ENCODE measurements at regions not wholly inside any gene's neighbourhood (a gene's known extent, or its start where the extent isn't known, plus 50 kb on each side); places are given as distances from the start of the nearest gene placed in this dataset.

GRCh38 chr22:27380855-27381254, 420.7 kb downstream of the MN1 start:
- Histone ChIP-seq H2BK120ac (ENCODE audit: low read depth, low read length) (no peak overlapping the region), H2AFZ (ENCODE audit: low read length) (peak overlapping the region; percentile 62), H3K14ac (ENCODE audit: low read length) (no peak overlapping the region), H2BK15ac (ENCODE audit: low read length) (no peak overlapping the region), H4K91ac (ENCODE audit: low read depth, low read length, poor library complexity) (no peak overlapping the region), H3K27me3 (ENCODE audit: control insufficient read depth in 3 of 3, insufficient read depth in 3 of 3, low read depth in 1 of 3, low read length in 3 of 3) (no peaks in the 10 kb centered on the region), H3K27ac (replicated peaks; ENCODE audit: low read length) (no peak overlapping the region), H2AK5ac (ENCODE audit: low read depth, low read length) (no peak overlapping the region), H3K79me1 (ENCODE audit: low read depth, low read length) (no peaks in the 10 kb centered on the region), H3K9ac (ENCODE audit: low read depth, low read length, poor library complexity) (no peak overlapping the region), H3K4me3 (ENCODE audit: low read length in 2 of 2) (no peak overlapping the region), H2BK5ac (ENCODE audit: low read length) (no peak overlapping the region), H3K23ac (ENCODE audit: low read depth, low read length, poor library complexity) (no peak overlapping the region), H3K9me3 (replicated peaks in 1 of 2; ENCODE audit: control insufficient read depth in 2 of 2, insufficient read depth in 1 of 2, low read depth in 1 of 2, low read length in 2 of 2) (no peaks in the 10 kb centered on the region), H3K4me2 (ENCODE audit: insufficient read depth, low read length, poor library complexity, severe bottlenecking) (no peak overlapping the region), H3K4me1 (ENCODE audit: control insufficient read depth in 2 of 2, insufficient read depth in 1 of 2, low read depth in 1 of 2, low read length in 2 of 2) (peaks cover 3 to 23% of the 10 kb centered on the region in 2 donors), H3K18ac (ENCODE audit: low read length) (no peak overlapping the region), H4K8ac (ENCODE audit: low read depth, low read length) (no peak overlapping the region), H3K36me3 (replicated peaks in 1 of 2; ENCODE audit: control insufficient read depth in 2 of 2, insufficient read depth in 2 of 2, low read length in 2 of 2) (no peaks in the 10 kb centered on the region), H2BK12ac (ENCODE audit: low read length) (no peak overlapping the region), H3K4ac (ENCODE audit: low read length) (no peak overlapping the region)
- no peak for DNase-seq (ENCODE audit: low spot score)
- WGBS, 2 donors (ENCODE audit: extremely low coverage in 2 of 2, insufficient read length in 2 of 2, insufficient replicate concordance in 1 of 2), result no CpG with 5 or more reads among the region's 16 CpGs

GRCh38 chr22:27381552-27381951, 420.0 kb downstream of the MN1 start:
- H2AFZ ChIP-seq (ENCODE audit: low read length), result no peak overlapping the region

GRCh38 chr22:27381960-27382742, 419.4 kb downstream of the MN1 start:
- H3K18ac ChIP-seq (ENCODE audit: low read length), result peak overlapping the region; percentile 71
- H3K23ac ChIP-seq (ENCODE audit: low read depth, low read length, poor library complexity), result peak overlapping the region; percentile 25
- H3K14ac ChIP-seq (ENCODE audit: low read length), result peak overlapping the region; percentile 65
- H2AK5ac ChIP-seq (ENCODE audit: low read depth, low read length), result peak overlapping the region; percentile 43
- peak overlapping the region; percentile 41 for H2BK12ac ChIP-seq (ENCODE audit: low read length)
- no peaks in the 10 kb centered on the region for H3K79me1 ChIP-seq (ENCODE audit: low read depth, low read length)
- H2BK120ac ChIP-seq (ENCODE audit: low read depth, low read length), result no peak overlapping the region
- DNase-seq (ENCODE audit: low spot score), result no peak
- H3K4me1 ChIP-seq (ENCODE audit: control insufficient read depth in 2 of 2, insufficient read depth in 1 of 2, low read depth in 1 of 2, low read length in 2 of 2), result peaks cover 6 to 23% of the 10 kb centered on the region in 2 donors
- no peak overlapping the region for H3K4ac ChIP-seq (ENCODE audit: low read length)
- no peak overlapping the region for H2BK5ac ChIP-seq (ENCODE audit: low read length)
- H3K9me3 ChIP-seq (replicated peaks in 1 of 2; ENCODE audit: control insufficient read depth in 2 of 2, insufficient read depth in 1 of 2, low read depth in 1 of 2, low read length in 2 of 2), result no peaks in the 10 kb centered on the region
- no peak overlapping the region for H2AFZ ChIP-seq (ENCODE audit: low read length)
- no peaks in the 10 kb centered on the region for H3K36me3 ChIP-seq (replicated peaks in 1 of 2; ENCODE audit: control insufficient read depth in 2 of 2, insufficient read depth in 2 of 2, low read length in 2 of 2)
- H3K27me3 ChIP-seq (ENCODE audit: control insufficient read depth in 3 of 3, insufficient read depth in 3 of 3, low read depth in 1 of 3, low read length in 3 of 3), result no peaks in the 10 kb centered on the region
- H3K9ac ChIP-seq (ENCODE audit: low read depth, low read length, poor library complexity), result no peak overlapping the region
- H3K4me2 ChIP-seq (ENCODE audit: insufficient read depth, low read length, poor library complexity, severe bottlenecking), result no peak overlapping the region
- no peak overlapping the region for H3K27ac ChIP-seq (replicated peaks; ENCODE audit: low read length)
- WGBS, 2 donors (ENCODE audit: extremely low coverage in 2 of 2, insufficient read length in 2 of 2, insufficient replicate concordance in 1 of 2), result no CpG with 5 or more reads among the region's 6 CpGs
- H4K8ac ChIP-seq (ENCODE audit: low read depth, low read length), result no peak overlapping the region
- peak overlapping the region; percentile 61 for H2BK15ac ChIP-seq (ENCODE audit: low read length)
- H4K91ac ChIP-seq (ENCODE audit: low read depth, low read length, poor library complexity), result no peak overlapping the region
- H3K4me3 ChIP-seq (ENCODE audit: low read length in 2 of 2), result no peak overlapping the region

More at GRCh38 chr22:27381552-27381951, 420.0 kb downstream of the MN1 start:
- Histone ChIP-seq H3K14ac (ENCODE audit: low read length) (no peak overlapping the region), H3K4me1 (ENCODE audit: control insufficient read depth in 2 of 2, insufficient read depth in 1 of 2, low read depth in 1 of 2, low read length in 2 of 2) (peaks cover 6 to 23% of the 10 kb centered on the region in 2 donors), H4K8ac (ENCODE audit: low read depth, low read length) (no peak overlapping the region), H2BK12ac (ENCODE audit: low read length) (no peak overlapping the region), H3K36me3 (replicated peaks in 1 of 2; ENCODE audit: control insufficient read depth in 2 of 2, insufficient read depth in 2 of 2, low read length in 2 of 2) (no peaks in the 10 kb centered on the region), H3K4me2 (ENCODE audit: insufficient read depth, low read length, poor library complexity, severe bottlenecking) (no peak overlapping the region), H3K18ac (ENCODE audit: low read length) (no peak overlapping the region), H3K23ac (ENCODE audit: low read depth, low read length, poor library complexity) (no peak overlapping the region), H3K4ac (ENCODE audit: low read length) (no peak overlapping the region), H3K9me3 (replicated peaks in 1 of 2; ENCODE audit: control insufficient read depth in 2 of 2, insufficient read depth in 1 of 2, low read depth in 1 of 2, low read length in 2 of 2) (no peaks in the 10 kb centered on the region), H3K27me3 (ENCODE audit: control insufficient read depth in 3 of 3, insufficient read depth in 3 of 3, low read depth in 1 of 3, low read length in 3 of 3) (no peaks in the 10 kb centered on the region), H2BK15ac (ENCODE audit: low read length) (no peak overlapping the region), H3K9ac (ENCODE audit: low read depth, low read length, poor library complexity) (no peak overlapping the region), H3K27ac (replicated peaks; ENCODE audit: low read length) (no peak overlapping the region), H2BK5ac (ENCODE audit: low read length) (no peak overlapping the region), H2BK120ac (ENCODE audit: low read depth, low read length) (no peak overlapping the region), H3K4me3 (ENCODE audit: low read length in 2 of 2) (no peak overlapping the region), H2AK5ac (ENCODE audit: low read depth, low read length) (no peak overlapping the region), H4K91ac (ENCODE audit: low read depth, low read length, poor library complexity) (no peak overlapping the region), H3K79me1 (ENCODE audit: low read depth, low read length) (no peaks in the 10 kb centered on the region)
- WGBS, 2 donors (ENCODE audit: extremely low coverage in 2 of 2, insufficient read length in 2 of 2, insufficient replicate concordance in 1 of 2), result no CpG with 5 or more reads among the region's 4 CpGs
- DNase-seq (ENCODE audit: low spot score), result no peak

- H2BK5ac ChIP-seq (ENCODE audit: low read length), result no peak overlapping the region
- no peak overlapping the region for H3K18ac ChIP-seq (ENCODE audit: low read length)
- no peak overlapping the region for H3K4ac ChIP-seq (ENCODE audit: low read length)
- no peaks in the 10 kb centered on the region for H3K79me1 ChIP-seq (ENCODE audit: low read depth, low read length)
- H3K27me3 ChIP-seq (ENCODE audit: control insufficient read depth in 3 of 3, insufficient read depth in 3 of 3, low read depth in 1 of 3, low read length in 3 of 3), result no peaks in the 10 kb centered on the region
- no peak overlapping the region for H2AK5ac ChIP-seq (ENCODE audit: low read depth, low read length)
- H4K91ac ChIP-seq (ENCODE audit: low read depth, low read length, poor library complexity), result no peak overlapping the region
- H2AFZ ChIP-seq (ENCODE audit: low read length), result no peak overlapping the region
- H2BK12ac ChIP-seq (ENCODE audit: low read length), result no peak overlapping the region
- no peak for DNase-seq (ENCODE audit: low spot score)
- H3K4me2 ChIP-seq (ENCODE audit: insufficient read depth, low read length, poor library complexity, severe bottlenecking), result no peak overlapping the region
- no peak overlapping the region for H3K27ac ChIP-seq (replicated peaks; ENCODE audit: low read length)
- no peak overlapping the region for H2BK120ac ChIP-seq (ENCODE audit: low read depth, low read length)
- no peaks in the 10 kb centered on the region for H3K36me3 ChIP-seq (replicated peaks in 1 of 2; ENCODE audit: control insufficient read depth in 2 of 2, insufficient read depth in 2 of 2, low read length in 2 of 2)
- H4K8ac ChIP-seq (ENCODE audit: low read depth, low read length), result no peak overlapping the region
- no peak overlapping the region for H3K9ac ChIP-seq (ENCODE audit: low read depth, low read length, poor library complexity)
- no peak overlapping the region for H3K14ac ChIP-seq (ENCODE audit: low read length)
- no peak overlapping the region for H2BK15ac ChIP-seq (ENCODE audit: low read length)
- H3K4me1 ChIP-seq (ENCODE audit: control insufficient read depth in 2 of 2, insufficient read depth in 1 of 2, low read depth in 1 of 2, low read length in 2 of 2), result peaks cover 9 to 24% of the 10 kb centered on the region in 2 donors
- no peak overlapping the region for H3K23ac ChIP-seq (ENCODE audit: low read depth, low read length, poor library complexity)
- WGBS, 2 donors (ENCODE audit: extremely low coverage in 2 of 2, insufficient read length in 2 of 2, insufficient replicate concordance in 1 of 2), result no CpG with 5 or more reads among the region's 12 CpGs
- H3K4me3 ChIP-seq (ENCODE audit: low read length in 2 of 2), result no peak overlapping the region
- H3K9me3 ChIP-seq (replicated peaks in 1 of 2; ENCODE audit: control insufficient read depth in 2 of 2, insufficient read depth in 1 of 2, low read depth in 1 of 2, low read length in 2 of 2), result no peaks in the 10 kb centered on the region
Observed at GRCh38 chr22:27382947-27383346, 418.6 kb downstream of the MN1 start.

All from neuronal stem cell (in vitro differentiated cells).